Breast epithelium (tissue), 3 donors: ENCODE measurements at regions not wholly inside any gene's neighbourhood (a gene's known extent, or its start where the extent isn't known, plus 50 kb on each side); places are given as distances from the start of the nearest gene placed in this dataset.

Source experiments
- CTCF ChIP-seq, 3 donors: fragments of 450-650 bp; IDR thresholded peaks; one replicate each; pipeline ENCODE4 v1.5.1; 2016 to 2017; ENCODE audit warnings: antibody characterized with exemption in 3 of 3, mild to moderate bottlenecking in 3 of 3, moderate library complexity in 3 of 3
- POLR2A ChIP-seq: fragments of 450-650 bp; IDR thresholded peaks from one replicate; pipeline ENCODE4 v1.6.1; 2016; ENCODE audit warnings: antibody characterized with exemption, mild to moderate bottlenecking, moderate library complexity

DNA sequence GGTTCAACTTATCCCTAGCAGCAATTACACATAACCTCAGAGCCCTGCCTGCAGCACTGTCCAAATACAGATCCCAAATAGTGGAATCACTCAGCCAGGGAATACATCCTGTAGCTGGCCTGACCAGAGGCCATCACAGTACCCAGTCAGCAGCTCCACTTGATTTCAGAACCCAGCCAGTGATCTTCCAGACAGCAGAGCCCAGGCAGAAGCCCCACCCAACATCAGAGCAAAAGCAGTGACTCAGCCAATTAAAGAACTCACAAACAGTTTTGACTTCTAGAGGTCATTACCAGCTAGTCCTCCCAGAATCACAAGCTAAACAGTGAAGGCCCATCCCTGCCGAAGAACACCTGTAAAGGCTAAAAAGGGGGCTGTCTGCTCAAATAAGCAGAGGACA, 118.0 kb upstream of the SRD5A2 start:
- TF ChIP-seq POLR2A (no peak), CTCF (IDR thresholded peaks at IDR 0.05) (no peak)
